Prostate gland (tissue), 2 donors: ENCODE measurements at regions not wholly inside any gene's neighbourhood (a gene's known extent, or its start where the extent isn't known, plus 50 kb on each side); places are given as distances from the start of the nearest gene placed in this dataset.
A peak's percentile ranks its signal among the peaks of the same experiment; 100 is the strongest.

ENCODE experiments used
- DNase-seq: peaks from one replicate; pipeline ENCODE4 v3.0.0-alpha.2; 2019; ENCODE audit warnings: low spot score
- H3K27ac ChIP-seq, 2 donors: fragments of 200-600 bp; sonication (generic); 2 replicates each; pipeline ENCODE4 v1.5.1; 2017 to 2019
- H3K27me3 ChIP-seq: fragments of 200-600 bp; sonication (generic); replicated peaks from 2 replicates; pipeline ENCODE4 v1.5.1; 2019; ENCODE audit not compliant: insufficient read depth
- H3K36me3 ChIP-seq, 2 donors: fragments of 200-600 bp; sonication (generic); 1 replicate in 1 of 2; 2 replicates in 1 of 2; pipeline versions ENCODE4 v1.5.1 to v1.8.1; 2017 to 2019
- H3K4me1 ChIP-seq: fragments of 200-600 bp; sonication (generic); replicated peaks from 2 replicates; pipeline ENCODE4 v1.5.1; 2019
- H3K4me3 ChIP-seq, 2 donors: fragments of 200-600 bp; sonication (generic); 2 replicates each; pipeline ENCODE4 v1.5.1; 2017 to 2019
- H3K9me3 ChIP-seq: fragments of 200-600 bp; sonication (generic); 2 replicates; pipeline ENCODE4 v1.5.1; 2017
- POLR2A ChIP-seq: fragments of 450-650 bp; IDR thresholded peaks from one replicate; pipeline ENCODE4 v1.6.1; 2016; ENCODE audit warnings: antibody characterized with exemption, mild to moderate bottlenecking
- POLR2AphosphoS5 ChIP-seq: sonication (generic); formaldehyde crosslinking; IDR thresholded peaks from one replicate; pipeline ENCODE4 v1.6.1; 2017; ENCODE audit warnings: antibody characterized with exemption
- WGBS: methylation state at CpG from one replicate; pipeline ENCODE4 v1.1.5; 2018; 5-methylcytosine and 5-hydroxymethylcytosine counted together
- intact Hi-C: fragments of 100-400 bp; cut with DNase I; formaldehyde crosslinking; loops from one replicate; pipeline ENCODE4 v1.14.2; 2022
- TF ChIP-seq, protein P1 (sequence below), 4 experiments: fragments of 200-600 bp in 2 of 4; fragments of 450-650 bp in 2 of 4; sonication (generic) in 2 of 4; IDR thresholded peaks; 1 replicate in 3 of 4; 2 replicates in 1 of 4; pipeline ENCODE4 v1.5.1; 2016 to 2019; ENCODE audit warnings: antibody characterized with exemption in 4 of 4, mild to moderate bottlenecking in 2 of 4, moderate library complexity in 2 of 4

DNA sequence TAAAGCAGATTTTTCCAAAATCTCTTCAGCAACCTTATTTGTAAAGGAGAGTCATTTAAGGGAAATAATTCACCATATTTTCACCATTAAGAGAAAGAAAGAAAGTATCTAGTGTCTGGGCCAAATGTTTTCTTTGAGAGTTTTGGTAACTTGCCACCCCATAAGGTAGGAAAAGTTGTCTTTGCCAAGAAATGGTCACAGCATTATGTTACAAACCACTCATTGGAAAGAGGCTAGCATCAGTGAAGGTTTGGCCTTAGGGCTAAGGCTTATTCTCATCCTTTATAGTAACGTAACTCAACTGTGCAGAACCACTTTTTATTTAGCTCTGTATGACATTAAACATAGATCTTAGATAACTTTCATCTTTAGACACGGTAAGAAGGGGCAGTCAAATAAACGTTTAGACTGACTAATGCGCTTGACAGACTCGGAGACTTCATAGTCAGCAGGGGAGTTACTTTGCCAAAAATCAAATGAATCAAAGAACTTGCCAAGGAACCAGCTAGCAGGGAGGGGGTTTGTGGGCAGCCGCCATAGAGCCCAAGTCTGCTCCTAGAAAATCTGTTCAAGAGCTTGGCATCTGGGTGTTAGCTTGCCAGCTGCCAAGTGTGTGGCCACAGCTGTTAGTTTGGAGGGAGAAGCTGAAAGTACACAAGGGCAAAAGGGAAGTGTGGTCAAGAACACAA is 182.8 kb upstream of the GRID2 start:
- WGBS = 29% methylated on average over 6 of the region's 6 CpGs
- peak; percentile 10 for DNase-seq
- H3K4me3 ChIP-seq = no peak overlapping the region
- TF ChIP-seq, protein P1, sequence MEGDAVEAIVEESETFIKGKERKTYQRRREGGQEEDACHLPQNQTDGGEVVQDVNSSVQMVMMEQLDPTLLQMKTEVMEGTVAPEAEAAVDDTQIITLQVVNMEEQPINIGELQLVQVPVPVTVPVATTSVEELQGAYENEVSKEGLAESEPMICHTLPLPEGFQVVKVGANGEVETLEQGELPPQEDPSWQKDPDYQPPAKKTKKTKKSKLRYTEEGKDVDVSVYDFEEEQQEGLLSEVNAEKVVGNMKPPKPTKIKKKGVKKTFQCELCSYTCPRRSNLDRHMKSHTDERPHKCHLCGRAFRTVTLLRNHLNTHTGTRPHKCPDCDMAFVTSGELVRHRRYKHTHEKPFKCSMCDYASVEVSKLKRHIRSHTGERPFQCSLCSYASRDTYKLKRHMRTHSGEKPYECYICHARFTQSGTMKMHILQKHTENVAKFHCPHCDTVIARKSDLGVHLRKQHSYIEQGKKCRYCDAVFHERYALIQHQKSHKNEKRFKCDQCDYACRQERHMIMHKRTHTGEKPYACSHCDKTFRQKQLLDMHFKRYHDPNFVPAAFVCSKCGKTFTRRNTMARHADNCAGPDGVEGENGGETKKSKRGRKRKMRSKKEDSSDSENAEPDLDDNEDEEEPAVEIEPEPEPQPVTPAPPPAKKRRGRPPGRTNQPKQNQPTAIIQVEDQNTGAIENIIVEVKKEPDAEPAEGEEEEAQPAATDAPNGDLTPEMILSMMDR (IDR thresholded peaks at IDR 0.05) = no peak
- no peak for TF ChIP-seq POLR2A
- no peak for TF ChIP-seq POLR2AphosphoS5
- H3K36me3 ChIP-seq = no peaks in the 10 kb centered on the region
- no peak overlapping the region for H3K27ac ChIP-seq
- H3K27me3 ChIP-seq = no peaks in the 10 kb centered on the region
- H3K4me1 ChIP-seq = no peaks in the 10 kb centered on the region
- no peaks in the 10 kb centered on the region for H3K9me3 ChIP-seq
- intact Hi-C loops = no loop called here

DNA sequence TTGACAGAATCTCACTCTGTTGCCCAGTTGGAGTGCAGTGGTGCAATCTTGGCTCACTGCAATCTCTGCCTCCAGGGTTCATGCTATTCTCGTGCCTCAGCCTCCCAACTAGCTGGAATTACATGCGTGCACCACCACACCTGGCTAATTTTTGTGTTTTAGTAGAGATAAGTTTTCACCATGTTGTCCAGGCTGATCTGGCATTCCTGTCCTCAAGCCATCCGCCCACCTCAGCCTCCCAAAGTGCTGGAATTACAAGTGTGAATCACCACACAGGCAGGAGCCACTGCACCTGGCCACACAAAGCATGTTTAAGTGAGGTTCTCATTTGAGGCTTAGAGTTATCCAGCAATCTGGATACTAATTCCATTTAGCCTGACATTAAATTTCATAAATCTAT is 180.9 kb upstream of the GRID2 start:
- TF ChIP-seq, protein P1 (IDR thresholded peaks at IDR 0.05) = no peak
- TF ChIP-seq POLR2A = no peak
- no peak for TF ChIP-seq POLR2AphosphoS5
- Histone ChIP-seq H3K4me3 (no peak overlapping the region), H3K9me3 (no peaks in the 10 kb centered on the region), H3K36me3 (no peaks in the 10 kb centered on the region), H3K4me1 (no peaks in the 10 kb centered on the region), H3K27ac (no peak overlapping the region), H3K27me3 (no peaks in the 10 kb centered on the region)
- intact Hi-C loops = no loop called here
- 93% methylated on average over 3 of the region's 3 CpGs for WGBS
- no peak for DNase-seq

DNA sequence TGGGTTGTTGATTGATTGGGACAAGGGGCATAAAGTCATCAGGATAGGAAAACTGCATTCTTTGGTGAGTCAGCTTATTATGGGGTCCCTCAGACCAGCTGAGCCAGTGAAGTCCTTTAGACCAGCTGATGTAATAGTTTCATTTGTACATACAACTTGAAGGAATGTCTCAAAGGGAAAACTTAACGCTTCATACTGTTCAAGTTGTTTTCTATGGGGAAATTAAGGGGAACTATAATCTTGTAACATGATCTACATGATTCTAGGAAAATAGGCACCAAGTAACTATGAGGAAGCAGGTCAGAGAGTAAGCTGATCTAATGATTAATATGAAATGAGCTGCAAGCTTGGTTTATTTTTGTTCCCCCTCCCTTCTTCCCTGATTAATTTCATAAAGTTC is 175.1 kb upstream of the GRID2 start:
- Histone ChIP-seq H3K36me3 (no peaks in the 10 kb centered on the region), H3K27me3 (no peaks in the 10 kb centered on the region), H3K27ac (no peak overlapping the region), H3K4me1 (no peaks in the 10 kb centered on the region), H3K9me3 (no peaks in the 10 kb centered on the region), H3K4me3 (no peak overlapping the region)
- no peak for DNase-seq
- WGBS = 80% methylated on average over 1 of the region's 1 CpG
- intact Hi-C loops = no loop called here
- TF ChIP-seq POLR2AphosphoS5 (no peak), POLR2A (no peak)
- TF ChIP-seq, protein P1 (IDR thresholded peaks at IDR 0.05) = no peak

DNA sequence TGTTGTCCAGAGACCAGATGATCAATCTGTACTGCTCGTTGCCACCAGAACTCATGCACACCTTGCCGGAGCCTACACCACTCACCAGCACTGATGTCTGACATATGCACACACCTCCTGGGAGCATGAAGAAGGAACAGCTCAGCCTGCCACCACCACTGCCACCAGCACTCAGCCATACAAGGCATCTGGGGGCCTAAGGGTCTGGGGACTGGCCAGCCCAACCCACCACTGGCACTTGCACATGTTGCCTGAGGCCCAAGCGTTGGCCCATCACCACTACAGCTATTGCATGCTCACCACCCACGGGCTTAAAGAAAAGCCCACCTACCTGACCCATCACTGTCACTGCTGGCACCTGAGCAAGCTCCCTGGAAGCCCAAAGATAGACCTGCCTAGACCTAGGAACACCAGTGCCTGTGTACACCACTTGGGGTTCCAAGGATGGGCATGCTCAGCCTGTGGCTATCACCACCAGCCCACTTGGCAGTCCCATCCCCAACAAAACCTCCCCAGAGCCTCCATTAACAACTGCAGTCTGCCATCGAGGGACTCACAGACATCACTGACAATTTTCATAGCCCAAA is 174.3 kb upstream of the GRID2 start:
- no peaks in the 10 kb centered on the region for H3K36me3 ChIP-seq
- no peak overlapping the region for H3K27ac ChIP-seq
- intact Hi-C loops = no loop called here
- no peak for DNase-seq
- no peaks in the 10 kb centered on the region for H3K9me3 ChIP-seq
- 95% methylated on average over 5 of the region's 5 CpGs for WGBS
- no peaks in the 10 kb centered on the region for H3K27me3 ChIP-seq
- no peak overlapping the region for H3K4me3 ChIP-seq
- H3K4me1 ChIP-seq = no peaks in the 10 kb centered on the region
- TF ChIP-seq, protein P1 (IDR thresholded peaks at IDR 0.05) = no peak
- TF ChIP-seq POLR2A (no peak), POLR2AphosphoS5 (no peak)

DNA sequence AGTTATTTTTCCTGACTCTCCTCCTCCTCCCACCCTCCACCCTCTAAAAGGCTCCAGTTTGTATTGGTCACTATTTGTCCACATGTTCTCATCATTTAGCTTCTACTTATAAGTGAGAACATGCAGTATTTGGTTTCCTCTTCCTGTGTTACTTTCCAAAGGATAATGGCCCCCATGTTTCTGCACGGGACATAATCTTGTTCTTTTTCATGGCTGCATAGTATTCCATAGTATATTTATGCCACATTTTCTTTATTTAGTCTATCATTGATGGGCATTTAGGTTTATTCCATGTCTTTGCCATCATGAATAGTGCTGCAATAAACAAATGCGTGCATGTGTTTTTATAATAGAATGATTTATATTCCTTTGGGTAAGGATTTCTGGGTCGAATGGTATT is 167.3 kb upstream of the GRID2 start:
- no peak overlapping the region for H3K4me3 ChIP-seq
- no peaks in the 10 kb centered on the region for H3K36me3 ChIP-seq
- TF ChIP-seq, protein P1 (IDR thresholded peaks at IDR 0.05) = no peak
- no peak for TF ChIP-seq POLR2AphosphoS5
- TF ChIP-seq POLR2A = no peak
- no peaks in the 10 kb centered on the region for H3K9me3 ChIP-seq
- 90% methylated on average over 3 of the region's 3 CpGs for WGBS
- no peak overlapping the region for H3K27ac ChIP-seq
- no peaks in the 10 kb centered on the region for H3K4me1 ChIP-seq
- intact Hi-C loops = no loop called here
- no peaks in the 10 kb centered on the region for H3K27me3 ChIP-seq
- no peak for DNase-seq
